Activated CD8-positive, alpha-beta memory T cell treated with anti-CD3 and anti-CD28 coated beads for 24 hours (primary cell): ENCODE measurements at regions not wholly inside any gene's neighbourhood (a gene's known extent, or its start where the extent isn't known, plus 50 kb on each side); places are given as distances from the start of the nearest gene placed in this dataset.

ENCODE experiments used
- DNase-seq: peaks from one replicate; pipeline ENCODE4 v3.0.0-alpha.2; 2020

DNA sequence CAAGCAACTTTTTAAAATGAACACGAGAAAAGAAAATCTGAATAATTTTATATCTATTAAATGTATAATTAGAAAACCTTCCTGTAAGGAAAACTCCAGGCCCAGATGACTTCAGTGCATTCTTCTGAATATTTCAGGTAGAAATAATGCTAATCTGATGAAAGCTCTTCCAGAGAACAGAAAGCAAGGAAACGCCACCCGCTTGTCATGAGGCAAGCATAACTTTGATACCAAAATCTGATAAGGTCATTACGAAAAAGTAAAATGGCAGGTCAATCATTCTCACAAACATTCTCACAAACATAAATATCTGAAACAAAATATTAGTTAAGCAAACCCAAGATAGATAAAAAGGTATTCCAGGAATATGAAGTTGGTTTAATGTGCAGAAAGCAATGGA, 60.6 kb upstream of the PCSK6 start:
- DNase-seq = no peak

- DNase-seq = no peak
Measured at GRCh38 chr15:101549647-101550046, 60.1 kb upstream of the PCSK6 start.

GRCh38 chr15:101547737-101548136, 58.2 kb upstream of the PCSK6 start:
- DNase-seq = no peak

GRCh38 chr15:101545548-101546505, 56.3 kb upstream of the PCSK6 start:
- no peak for DNase-seq

- no peak for DNase-seq
Measured at GRCh38 chr15:101544613-101544945, 55.1 kb upstream of the PCSK6 start.

- no peak for DNase-seq
Measured at GRCh38 chr15:101543926-101544612, 54.6 kb upstream of the PCSK6 start.

DNA sequence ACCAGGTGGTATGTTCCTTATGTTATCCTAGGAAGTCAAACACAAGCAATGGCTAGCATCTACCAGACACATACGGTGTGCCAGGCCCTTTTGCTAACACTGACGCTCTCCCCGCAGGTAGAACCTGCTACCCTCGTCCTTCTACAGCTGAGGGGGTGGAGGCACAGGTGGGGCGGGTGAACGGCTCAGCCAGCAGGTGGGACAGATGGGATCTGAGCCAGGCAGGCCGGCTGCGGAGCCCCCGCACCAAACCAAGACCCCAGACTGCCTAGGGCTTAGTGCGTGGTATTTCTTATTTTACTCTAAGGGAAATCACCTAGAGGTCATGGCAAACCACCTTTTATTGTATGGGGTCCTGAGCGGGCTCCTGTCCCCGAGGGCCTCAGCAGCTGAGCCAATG, 53.9 kb upstream of the PCSK6 start:
- no peak for DNase-seq

- DNase-seq = no peak
Measured at GRCh38 chr15:101543026-101543390, 53.5 kb upstream of the PCSK6 start.

DNA sequence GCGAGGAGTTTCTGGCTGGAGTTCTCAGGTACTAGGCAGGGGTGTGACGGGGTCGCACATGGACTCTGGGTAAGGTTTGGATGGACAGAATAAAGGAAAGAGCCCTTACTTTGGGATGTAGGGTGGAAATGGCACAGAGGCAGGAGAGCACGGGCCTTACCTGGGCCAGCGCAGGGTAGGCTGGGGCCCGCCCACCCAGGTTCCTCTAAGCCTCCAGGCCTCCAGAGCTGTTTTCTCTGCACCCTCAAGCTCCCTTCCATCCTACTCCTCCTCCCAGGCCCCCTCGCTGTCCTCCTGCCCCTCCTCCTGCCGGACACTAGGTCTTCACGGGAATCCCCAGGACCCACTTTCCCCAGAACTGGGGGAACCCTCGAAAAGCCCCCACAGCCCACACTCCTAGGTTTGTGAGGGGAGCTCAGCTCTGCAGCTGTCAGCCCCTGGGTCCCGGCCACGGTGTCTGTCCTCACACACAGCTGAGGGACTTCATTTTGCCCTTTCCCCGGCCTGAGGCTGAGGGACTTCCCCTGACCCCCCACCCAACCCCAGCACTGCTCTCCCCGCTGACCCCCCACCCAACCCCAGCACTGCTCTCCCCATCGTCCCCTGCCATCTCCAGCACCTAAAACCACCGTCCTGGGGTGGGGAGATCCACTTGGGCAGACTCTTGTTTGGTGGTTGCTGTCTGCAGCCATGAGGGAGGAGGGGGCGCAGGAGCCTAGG, 53.0 kb upstream of the PCSK6 start:
- no peak for DNase-seq

- no peak for DNase-seq
Measured at GRCh38 chr15:101541501-101542292, 52.2 kb upstream of the PCSK6 start.

DNA sequence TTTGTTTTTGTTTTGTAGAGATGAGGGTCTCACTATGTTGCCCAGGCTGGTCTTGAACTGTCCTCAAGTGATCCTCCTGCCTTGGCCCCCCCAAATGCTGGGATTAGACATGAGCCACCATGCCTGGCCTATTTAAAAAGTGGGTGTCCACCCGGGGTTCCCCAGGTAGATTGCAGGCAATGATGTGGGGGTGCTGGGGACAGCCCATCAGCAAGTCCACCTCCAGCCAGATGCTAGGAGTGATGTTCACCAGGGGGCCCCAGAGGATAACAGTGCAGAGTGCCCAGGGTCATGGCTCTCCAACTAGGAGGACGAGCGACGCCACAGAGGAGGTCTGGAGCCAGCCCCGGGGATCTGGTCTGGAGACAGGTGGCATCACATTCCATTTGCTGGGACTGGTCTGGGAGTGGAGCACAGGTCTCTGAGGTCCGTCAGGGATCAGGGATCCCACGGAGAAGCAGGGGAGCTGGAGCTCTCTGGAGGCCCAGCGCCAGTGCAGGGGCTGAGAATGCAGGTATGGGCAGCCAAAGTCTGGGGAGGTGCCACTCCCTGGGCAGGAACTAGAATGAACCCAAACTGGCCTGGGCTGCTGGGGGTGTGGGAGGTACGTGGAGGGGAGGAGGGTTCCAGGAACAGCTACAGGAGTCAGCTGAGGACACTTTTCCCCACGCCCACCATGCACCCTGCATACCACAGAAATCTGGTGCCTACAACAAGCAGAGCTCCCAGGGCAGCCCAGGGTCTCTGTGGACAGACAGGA, 51.2 kb upstream of the PCSK6 start:
- DNase-seq = peak; percentile 42

DNA sequence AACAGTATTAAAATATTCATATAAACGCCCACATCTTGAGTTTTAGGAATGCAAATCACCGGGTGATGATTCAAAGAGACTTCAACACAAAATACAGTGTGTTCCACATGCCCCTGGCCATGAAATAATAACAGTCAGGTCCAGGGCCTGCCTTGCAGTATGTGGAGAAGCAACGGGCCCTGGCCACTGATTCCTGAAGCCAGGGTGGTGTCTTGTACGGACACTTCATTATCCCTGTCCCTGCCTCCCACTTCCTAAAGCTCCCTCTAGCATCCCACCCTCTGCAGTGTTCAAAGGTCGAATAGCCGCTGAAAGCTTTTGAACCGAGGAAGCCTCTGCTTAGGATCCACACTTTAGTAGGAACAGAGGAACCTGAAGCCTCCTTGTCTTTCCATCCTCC, 50.4 kb upstream of the PCSK6 start:
- DNase-seq = peak; percentile 30

GRCh38 chr15:101539492-101539891, 50.0 kb upstream of the PCSK6 start:
- DNase-seq = peak; percentile 32
